ENCODE measurements at regions not wholly inside any gene's neighbourhood (a gene's known extent, or its start where the extent isn't known, plus 50 kb on each side); places are given as distances from the start of the nearest gene placed in this dataset.

- Histone ChIP-seq H3K27ac (ENCODE audit: insufficient read depth, low read length, poor library complexity, severe bottlenecking) (no peak overlapping the region), H3K4me3 (ENCODE audit: low read depth, low read length) (no peak overlapping the region), H3K27me3 (ENCODE audit: control insufficient read depth, insufficient read depth, low read length) (no peaks in the 10 kb centered on the region), H3K36me3 (ENCODE audit: control insufficient read depth, insufficient read depth, low read length) (no peaks in the 10 kb centered on the region), H3K4me1 (ENCODE audit: control insufficient read depth, insufficient read depth, low read length, poor library complexity, severe bottlenecking) (no peaks in the 10 kb centered on the region), H3K9me3 (ENCODE audit: control insufficient read depth in 2 of 2, low read length in 2 of 2) (peaks cover 6 to 7% of the 10 kb centered on the region in 2 experiments)
- ATAC-seq (ENCODE audit: low read depth in 2 of 2) = no peak
- Mint-ChIP-seq H3K27ac (no peak overlapping the region), H3K36me3 (no peaks in the 10 kb centered on the region), H3K27me3 (no peaks in the 10 kb centered on the region), H3K9me3 (peaks cover 5 to 17% (median 8%) of the 10 kb centered on the region in 7 donors), H3K4me3 (no peak overlapping the region), H3K4me1 (no peaks in the 10 kb centered on the region)
- no peak for DNase-seq
These were observed 476.7 kb downstream of the NOVA1 start for GRCh38 chr14:26121181-26121580.

DNA sequence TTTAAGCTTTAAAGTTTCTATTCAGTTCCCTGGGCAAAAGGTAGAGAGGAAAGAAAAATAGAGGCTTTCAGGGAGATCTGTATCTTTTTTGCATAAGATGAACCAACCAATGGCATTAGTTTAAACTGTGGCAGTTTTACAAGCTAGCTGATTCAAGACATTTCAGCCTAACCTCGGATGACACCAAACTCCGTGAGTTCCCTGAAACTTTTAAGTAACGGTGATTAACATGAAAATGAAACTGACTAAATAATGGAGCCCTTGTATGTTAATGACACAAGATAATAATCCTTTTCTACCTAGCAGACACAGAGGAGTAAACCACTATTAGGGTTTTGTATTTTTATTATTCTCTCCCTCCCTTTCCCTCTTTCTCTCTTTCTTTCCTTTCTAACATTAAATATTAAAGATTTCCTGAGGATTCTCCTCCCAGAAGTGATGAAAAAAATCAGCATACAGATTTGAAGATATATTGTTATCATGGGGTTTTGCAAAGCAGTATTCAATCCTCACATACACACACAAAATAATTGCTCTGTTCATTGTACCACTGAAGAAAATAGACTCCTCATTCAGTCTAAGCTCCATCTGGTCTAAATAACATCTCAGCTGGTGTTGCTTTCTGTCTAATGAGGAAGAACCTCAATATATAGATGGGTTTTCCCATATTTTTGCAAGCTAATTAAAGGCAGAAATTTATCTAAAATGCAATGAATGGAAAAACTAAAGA, 483.8 kb downstream of the NOVA1 start:
- Mint-ChIP-seq H3K27me3 (no peaks in the 10 kb centered on the region), H3K4me3 (no peak overlapping the region), H3K4me1 (no peaks in the 10 kb centered on the region), H3K9me3 (peaks cover under 1 to 22% (median 9%) of the 10 kb centered on the region in 7 donors), H3K36me3 (no peaks in the 10 kb centered on the region), H3K27ac (no peak overlapping the region)
- H3K9me3 ChIP-seq (ENCODE audit: control insufficient read depth in 2 of 2, low read length in 2 of 2) = peaks cover 3 to 4% of the 10 kb centered on the region in 2 experiments
- no peak overlapping the region for H3K4me3 ChIP-seq (ENCODE audit: low read depth, low read length)
- no peaks in the 10 kb centered on the region for H3K4me1 ChIP-seq (ENCODE audit: control insufficient read depth, insufficient read depth, low read length, poor library complexity, severe bottlenecking)
- no peak for ATAC-seq (ENCODE audit: low read depth in 2 of 2)
- H3K36me3 ChIP-seq (ENCODE audit: control insufficient read depth, insufficient read depth, low read length) = no peaks in the 10 kb centered on the region
- H3K27me3 ChIP-seq (ENCODE audit: control insufficient read depth, insufficient read depth, low read length) = no peaks in the 10 kb centered on the region
- no peak for DNase-seq
- no peak overlapping the region for H3K27ac ChIP-seq (ENCODE audit: insufficient read depth, low read length, poor library complexity, severe bottlenecking)

- no peak overlapping the region for H3K4me3 ChIP-seq (ENCODE audit: low read depth, low read length)
- no peak for DNase-seq
- Mint-ChIP-seq H3K36me3 (no peaks in the 10 kb centered on the region), H3K27ac (no peak overlapping the region), H3K27me3 (no peaks in the 10 kb centered on the region), H3K9me3 (peaks cover 5 to 34% (median 14%) of the 10 kb centered on the region in 7 donors), H3K4me3 (no peak overlapping the region), H3K4me1 (no peaks in the 10 kb centered on the region)
- H3K36me3 ChIP-seq (ENCODE audit: control insufficient read depth, insufficient read depth, low read length) = no peaks in the 10 kb centered on the region
- H3K27me3 ChIP-seq (ENCODE audit: control insufficient read depth, insufficient read depth, low read length) = no peaks in the 10 kb centered on the region
- H3K27ac ChIP-seq (ENCODE audit: insufficient read depth, low read length, poor library complexity, severe bottlenecking) = no peak overlapping the region
- H3K9me3 ChIP-seq (ENCODE audit: control insufficient read depth in 2 of 2, low read length in 2 of 2) = peaks cover 5 to 23% of the 10 kb centered on the region in 2 experiments
- ATAC-seq (ENCODE audit: low read depth in 2 of 2) = no peak
- no peaks in the 10 kb centered on the region for H3K4me1 ChIP-seq (ENCODE audit: control insufficient read depth, insufficient read depth, low read length, poor library complexity, severe bottlenecking)
These were observed 493.1 kb downstream of the NOVA1 start for GRCh38 chr14:26104717-26105116.

DNA sequence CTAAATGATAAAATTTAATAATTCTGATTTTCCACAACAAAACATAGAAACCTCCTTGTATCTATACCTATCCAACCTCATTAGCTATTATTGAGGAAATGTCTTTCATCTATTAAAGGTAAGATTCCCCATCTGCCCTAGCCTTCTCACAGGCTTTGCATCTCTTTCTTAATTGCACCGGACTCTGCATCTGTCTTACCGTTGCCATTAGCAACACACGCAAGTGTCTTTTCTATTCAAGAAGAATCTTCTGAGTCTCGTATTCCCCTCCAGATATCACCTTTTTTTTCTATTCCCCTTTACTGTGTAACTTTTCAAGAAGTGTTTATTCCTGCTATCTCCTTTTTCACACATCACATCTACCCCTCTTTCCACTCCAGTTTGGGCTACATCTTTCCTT, 500.0 kb downstream of the NOVA1 start:
- Mint-ChIP-seq H3K27ac (no peak overlapping the region), H3K4me3 (no peak overlapping the region)

DNA sequence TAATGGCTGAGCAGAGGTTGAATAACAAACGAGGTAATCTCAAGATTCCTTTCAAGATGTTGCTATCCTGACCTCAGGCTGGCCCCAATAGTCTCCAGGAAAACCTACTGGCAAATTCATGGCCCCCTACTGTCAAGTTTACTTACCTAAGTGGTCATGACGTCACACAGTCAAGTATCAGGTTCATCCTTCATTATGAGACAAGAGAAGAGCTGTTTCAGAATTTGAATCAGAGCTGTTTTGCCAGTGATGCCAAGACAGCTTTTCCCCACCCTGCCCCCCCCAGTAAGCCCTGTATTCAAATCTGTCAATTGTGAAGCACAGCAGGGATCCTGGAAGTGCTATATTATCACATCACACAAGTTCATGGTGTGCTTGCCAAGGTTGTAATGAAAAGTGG, 509.6 kb downstream of the NOVA1 start:
- peaks cover 0 to 30% (median 9%) of the 10 kb centered on the region in 7 donors for H3K9me3 Mint-ChIP-seq
- Histone ChIP-seq H3K27me3 (ENCODE audit: control insufficient read depth, insufficient read depth, low read length) (no peaks in the 10 kb centered on the region), H3K4me1 (ENCODE audit: control insufficient read depth, insufficient read depth, low read length, poor library complexity, severe bottlenecking) (no peaks in the 10 kb centered on the region), H3K4me3 (ENCODE audit: low read depth, low read length) (no peak overlapping the region), H3K36me3 (ENCODE audit: control insufficient read depth, insufficient read depth, low read length) (no peaks in the 10 kb centered on the region), H3K27ac (ENCODE audit: insufficient read depth, low read length, poor library complexity, severe bottlenecking) (no peak overlapping the region), H3K9me3 (ENCODE audit: control insufficient read depth in 2 of 2, low read length in 2 of 2) (no peaks in the 10 kb centered on the region)
- DNase-seq = no peak
- H3K4me3 Mint-ChIP-seq = no peak overlapping the region
- no peaks in the 10 kb centered on the region for H3K4me1 Mint-ChIP-seq
- ATAC-seq (ENCODE audit: low read depth in 2 of 2) = no peak
- H3K36me3 Mint-ChIP-seq = no peaks in the 10 kb centered on the region
- H3K27me3 Mint-ChIP-seq = no peaks in the 10 kb centered on the region
- H3K27ac Mint-ChIP-seq = no peak overlapping the region

More for the DNA sequence above, 500.0 kb downstream of the NOVA1 start:
- Histone ChIP-seq H3K36me3 (ENCODE audit: control insufficient read depth, insufficient read depth, low read length) (no peaks in the 10 kb centered on the region), H3K27me3 (ENCODE audit: control insufficient read depth, insufficient read depth, low read length) (no peaks in the 10 kb centered on the region), H3K9me3 (ENCODE audit: control insufficient read depth in 2 of 2, low read length in 2 of 2) (peaks cover 0 to 5% of the 10 kb centered on the region in 2 experiments), H3K4me3 (ENCODE audit: low read depth, low read length) (no peak overlapping the region), H3K4me1 (ENCODE audit: control insufficient read depth, insufficient read depth, low read length, poor library complexity, severe bottlenecking) (no peaks in the 10 kb centered on the region), H3K27ac (ENCODE audit: insufficient read depth, low read length, poor library complexity, severe bottlenecking) (no peak overlapping the region)
- Mint-ChIP-seq H3K27me3 (no peaks in the 10 kb centered on the region), H3K36me3 (no peaks in the 10 kb centered on the region), H3K9me3 (peaks cover 2 to 38% (median 16%) of the 10 kb centered on the region in 7 donors), H3K4me1 (peaks cover 0 to 6% (median 0%) of the 10 kb centered on the region in 4 donors)
- DNase-seq (no peak), ATAC-seq (ENCODE audit: low read depth in 2 of 2) (no peak)

DNA sequence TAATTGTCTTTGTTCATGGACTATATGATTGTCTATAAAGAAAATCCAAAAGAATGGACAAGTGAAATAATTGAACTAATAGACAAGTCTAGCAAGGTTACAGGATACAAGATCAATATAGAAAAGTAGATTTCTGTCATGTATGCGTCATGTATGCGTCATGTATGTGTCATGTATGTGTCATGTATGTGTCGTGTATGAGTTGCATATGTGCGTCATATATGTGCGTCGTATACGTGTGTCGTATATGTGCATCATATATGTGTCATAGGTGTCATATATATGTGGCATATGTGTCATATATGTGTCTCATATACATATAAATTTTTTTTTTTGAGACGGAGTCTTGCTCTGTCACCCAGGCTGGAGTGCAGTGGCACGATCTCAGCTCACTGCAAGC, 516.8 kb downstream of the NOVA1 start:
- H3K27me3 Mint-ChIP-seq = no peaks in the 10 kb centered on the region
- no peak overlapping the region for H3K4me3 Mint-ChIP-seq
- H3K27me3 ChIP-seq (ENCODE audit: control insufficient read depth, insufficient read depth, low read length) = no peaks in the 10 kb centered on the region
- peaks cover 4 to 33% (median 10%) of the 10 kb centered on the region in 7 donors for H3K9me3 Mint-ChIP-seq
- no peak overlapping the region for H3K27ac ChIP-seq (ENCODE audit: insufficient read depth, low read length, poor library complexity, severe bottlenecking)
- H3K4me1 ChIP-seq (ENCODE audit: control insufficient read depth, insufficient read depth, low read length, poor library complexity, severe bottlenecking) = no peaks in the 10 kb centered on the region
- ATAC-seq (ENCODE audit: low read depth in 2 of 2) (no peak), DNase-seq (no peak)
- no peaks in the 10 kb centered on the region for H3K36me3 ChIP-seq (ENCODE audit: control insufficient read depth, insufficient read depth, low read length)
- no peaks in the 10 kb centered on the region for H3K36me3 Mint-ChIP-seq
- no peaks in the 10 kb centered on the region for H3K9me3 ChIP-seq (ENCODE audit: control insufficient read depth in 2 of 2, low read length in 2 of 2)
- H3K4me3 ChIP-seq (ENCODE audit: low read depth, low read length) = no peak overlapping the region
- no peaks in the 10 kb centered on the region for H3K4me1 Mint-ChIP-seq
- no peak overlapping the region for H3K27ac Mint-ChIP-seq

DNA sequence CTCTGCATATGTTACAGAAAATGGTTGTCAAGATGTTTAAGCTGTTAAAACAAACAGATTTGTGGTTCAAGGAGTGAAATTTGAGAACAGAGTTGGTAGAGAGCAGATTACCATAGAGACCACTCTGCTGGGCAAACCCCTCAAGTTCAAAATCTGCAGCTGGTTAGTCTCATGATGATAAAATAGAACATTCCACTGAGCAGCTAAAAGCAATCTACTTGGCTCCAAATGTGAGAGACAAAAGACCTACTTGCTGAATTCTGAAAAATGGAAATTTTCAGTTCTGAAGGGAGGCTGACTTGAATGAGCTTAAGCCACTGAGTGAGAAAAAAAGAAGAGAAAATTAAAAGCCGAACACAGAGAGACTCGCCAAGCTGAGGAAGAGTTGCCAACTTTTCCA, 519.3 kb downstream of the NOVA1 start:
- H3K4me1 ChIP-seq (ENCODE audit: control insufficient read depth, insufficient read depth, low read length, poor library complexity, severe bottlenecking) = no peaks in the 10 kb centered on the region
- H3K4me3 ChIP-seq (ENCODE audit: low read depth, low read length) = no peak overlapping the region
- Mint-ChIP-seq H3K4me3 (no peak overlapping the region), H3K9me3 (peaks cover 5 to 24% (median 8%) of the 10 kb centered on the region in 7 donors), H3K36me3 (no peaks in the 10 kb centered on the region), H3K27me3 (no peaks in the 10 kb centered on the region), H3K27ac (no peak overlapping the region), H3K4me1 (no peaks in the 10 kb centered on the region)
- no peak for DNase-seq
- ATAC-seq (ENCODE audit: low read depth in 2 of 2) = no peak
- no peaks in the 10 kb centered on the region for H3K27me3 ChIP-seq (ENCODE audit: control insufficient read depth, insufficient read depth, low read length)
- H3K9me3 ChIP-seq (ENCODE audit: control insufficient read depth in 2 of 2, low read length in 2 of 2) = no peaks in the 10 kb centered on the region
- H3K27ac ChIP-seq (ENCODE audit: insufficient read depth, low read length, poor library complexity, severe bottlenecking) = no peak overlapping the region
- H3K36me3 ChIP-seq (ENCODE audit: control insufficient read depth, insufficient read depth, low read length) = no peaks in the 10 kb centered on the region

GRCh38 chr14:26074892-26075291, 522.9 kb downstream of the NOVA1 start:
- no peak overlapping the region for H3K27ac Mint-ChIP-seq
- Histone ChIP-seq H3K36me3 (ENCODE audit: control insufficient read depth, insufficient read depth, low read length) (no peaks in the 10 kb centered on the region), H3K27me3 (ENCODE audit: control insufficient read depth, insufficient read depth, low read length) (no peaks in the 10 kb centered on the region), H3K27ac (ENCODE audit: insufficient read depth, low read length, poor library complexity, severe bottlenecking) (no peak overlapping the region), H3K4me1 (ENCODE audit: control insufficient read depth, insufficient read depth, low read length, poor library complexity, severe bottlenecking) (no peaks in the 10 kb centered on the region), H3K9me3 (ENCODE audit: control insufficient read depth in 2 of 2, low read length in 2 of 2) (no peaks in the 10 kb centered on the region), H3K4me3 (ENCODE audit: low read depth, low read length) (no peak overlapping the region)
- H3K4me1 Mint-ChIP-seq = no peaks in the 10 kb centered on the region
- ATAC-seq (ENCODE audit: low read depth in 2 of 2) (no peak), DNase-seq (no peak)
- H3K27me3 Mint-ChIP-seq = no peaks in the 10 kb centered on the region
- no peaks in the 10 kb centered on the region for H3K36me3 Mint-ChIP-seq
- no peak overlapping the region for H3K4me3 Mint-ChIP-seq
- peaks cover 0 to 20% (median 4%) of the 10 kb centered on the region in 7 donors for H3K9me3 Mint-ChIP-seq

All from CD4-positive, CD25-positive, alpha-beta regulatory T cell (primary cell).